B cell (primary cell): ENCODE measurements at regions not wholly inside any gene's neighbourhood (a gene's known extent, or its start where the extent isn't known, plus 50 kb on each side); places are given as distances from the start of the nearest gene placed in this dataset.

Source experiments
- ATAC-seq: fragments of 200-7000 bp; cut with Tn5 transposase; one replicate; pipeline ENCODE4 v1.10.0; 2021; ENCODE audit warnings: low read depth, mild to moderate bottlenecking, moderate number of reproducible peaks, moderate library complexity
- CTCF ChIA-PET: fragments of 350-600 bp; sonication (Branson Sonifier 250); formaldehyde crosslinking; loops from one replicate; lab custom pipeline; 2021; ENCODE audit warnings: antibody characterized with exemption, inconsistent platforms; lab: Charles Lee
- POLR2A ChIA-PET: fragments of 350-600 bp; sonication (Branson Sonifier 250); formaldehyde crosslinking; loops from one replicate; lab custom pipeline; 2021; ENCODE audit warnings: antibody characterized with exemption; lab: Charles Lee
- DNase-seq: peaks from one replicate; pipeline ENCODE4 v3.0.0; 2013
- H2AFZ ChIP-seq: 2 replicates; pipeline ENCODE4 v1.6.1; 2012; ENCODE audit warnings: mild to moderate bottlenecking, low read depth, low read length; ENCODE audit not compliant: insufficient read depth, poor library complexity, severe bottlenecking
- H3K27ac ChIP-seq, 2 donors: 1 replicate in 1 of 2; 2 replicates in 1 of 2; pipeline ENCODE4 v1.5.1; 2012 to 2013; ENCODE audit warnings: low read length in 2 of 2, mild to moderate bottlenecking in 2 of 2, moderate library complexity in 1 of 2
- H3K27me3 ChIP-seq, 4 experiments: fragments of 200-600 bp in 1 of 4; sonication (generic) in 1 of 4; replicated peaks in 1 of 4; 1 replicate in 2 of 4; 2 replicates in 2 of 4; pipeline versions ENCODE4 v1.6.1 to v1.7.0; 2013 to 2016; ENCODE audit warnings: low read length in 3 of 4, mild to moderate bottlenecking in 2 of 4, mixed read lengths in 1 of 4, moderate library complexity in 1 of 4; ENCODE audit not compliant: insufficient read depth in 4 of 4, control insufficient read depth in 3 of 4; ENCODE audit errors: control extremely low read depth in 1 of 4
- H3K36me3 ChIP-seq, 2 experiments: replicated peaks in 1 of 2; 1 replicate in 1 of 2; 2 replicates in 1 of 2; pipeline versions ENCODE4 v1.6.1 to v1.7.1; 2013; ENCODE audit warnings: low read length in 1 of 2; ENCODE audit not compliant: insufficient read depth in 2 of 2, control insufficient read depth in 1 of 2; ENCODE audit errors: control extremely low read depth in 1 of 2, extremely low read depth in 1 of 2
- H3K4me1 ChIP-seq, 2 donors: fragments of 200-600 bp in 1 of 2; sonication (generic) in 1 of 2; 1 replicate in 1 of 2; 2 replicates in 1 of 2; pipeline versions ENCODE4 v1.5.1 to v1.6.1; 2013 to 2017; ENCODE audit warnings: low read length in 2 of 2; ENCODE audit not compliant: control insufficient read depth in 2 of 2, insufficient read depth in 2 of 2
- H3K4me2 ChIP-seq: replicated peaks from 2 replicates; pipeline ENCODE3; 2012; ENCODE audit warnings: mild to moderate bottlenecking, low read depth, low read length; ENCODE audit not compliant: poor library complexity, severe bottlenecking
- H3K4me3 ChIP-seq, 5 experiments: fragments of 200-600 bp in 1 of 5; sonication (generic) in 1 of 5; 1 replicate in 3 of 5; 2 replicates in 2 of 5; pipeline versions ENCODE4 v1.5.1 to v1.7.0; 2011 to 2016; ENCODE audit warnings: low read length in 4 of 5, mild to moderate bottlenecking in 4 of 5, low read depth in 2 of 5, control low read depth in 1 of 5, moderate library complexity in 1 of 5; ENCODE audit not compliant: insufficient read depth in 1 of 5; ENCODE audit errors: control extremely low read depth in 1 of 5, extremely low read depth in 1 of 5
- H3K79me2 ChIP-seq: fragments of 200-600 bp; sonication (generic); one replicate; pipeline ENCODE4 v1.6.0; 2016; ENCODE audit warnings: low read length; ENCODE audit not compliant: control insufficient read depth, insufficient read depth
- H3K9ac ChIP-seq: fragments of 200-600 bp; sonication (generic); 2 replicates; pipeline ENCODE4 v1.6.1; 2017; ENCODE audit warnings: mild to moderate bottlenecking, low read length, moderate library complexity
- H3K9me3 ChIP-seq, 3 donors: one replicate each; pipeline versions ENCODE4 v1.6.1 to v1.7.1; 2013; ENCODE audit warnings: low read length in 2 of 3; ENCODE audit not compliant: control insufficient read depth in 2 of 3, insufficient read depth in 1 of 3; ENCODE audit errors: control extremely low read depth in 1 of 3
- H4K20me1 ChIP-seq: 2 replicates; pipeline ENCODE4 v1.6.0; 2012; ENCODE audit warnings: mild to moderate bottlenecking, low read length; ENCODE audit not compliant: insufficient read depth, control insufficient read depth, poor library complexity, severe bottlenecking
- H3K27ac Mint-ChIP-seq: one replicate; pipeline ENCODE4 v1.8.0; 2021; ENCODE audit warnings: mixed read lengths
- H3K27me3 Mint-ChIP-seq: one replicate; pipeline ENCODE4 v1.8.0; 2021; ENCODE audit warnings: mixed read lengths
- H3K4me1 Mint-ChIP-seq: one replicate; pipeline ENCODE4 v1.8.0; 2021; ENCODE audit warnings: mixed read lengths
- H3K4me3 Mint-ChIP-seq: one replicate; pipeline ENCODE4 v1.8.0; 2021; ENCODE audit warnings: mixed read lengths
- H3K9me3 Mint-ChIP-seq: one replicate; pipeline ENCODE4 v1.8.0; 2022; ENCODE audit warnings: mixed read lengths; ENCODE audit not compliant: insufficient read depth
- CTCF ChIP-seq: fragments of 200-600 bp; IDR thresholded peaks from one replicate; pipeline ENCODE4 v1.8.0; 2022; ENCODE audit warnings: antibody characterized with exemption, mild to moderate bottlenecking
- EZH2 ChIP-seq: IDR thresholded peaks from 2 replicates; pipeline ENCODE4 v1.6.1; 2012; ENCODE audit warnings: borderline replicate concordance, low read depth, mild to moderate bottlenecking, moderate library complexity, low read length; ENCODE audit not compliant: insufficient read depth, poor library complexity, severe bottlenecking
- WGBS: methylation state at CpG from one replicate; pipeline ENCODE4 v1.1.5; 2013; ENCODE audit warnings: missing lambda C conversion rate; ENCODE audit not compliant: insufficient coverage; 5-methylcytosine and 5-hydroxymethylcytosine counted together
- intact Hi-C: fragments of 100-400 bp; cut with micrococcal nuclease; formaldehyde crosslinking; loops from one replicate; pipeline ENCODE4 v1.10.0; 2022

GRCh38 chr2:7844414-7844965 lies 837.4 kb upstream of the ID2 start:
- peaks cover 14% of the 10 kb centered on the region for H3K27me3 Mint-ChIP-seq
- WGBS, result 92% methylated on average over 5 of the region's 9 CpGs
- H3K9ac ChIP-seq, result no peak overlapping the region
- no peak overlapping the region for H3K27ac ChIP-seq
- no peak overlapping the region for H3K4me2 ChIP-seq
- peaks cover 0 to 11% (median 0%) of the 10 kb centered on the region in 3 donors for H3K9me3 ChIP-seq
- no peak overlapping the region for H3K4me3 ChIP-seq
- H3K27me3 ChIP-seq, result peaks cover 0 to 2% (median 0%) of the 10 kb centered on the region in 4 experiments
- no peak overlapping the region for H3K27ac Mint-ChIP-seq
- ATAC-seq (no peak), DNase-seq (no peak)
- intact Hi-C loops, result no loop called here
- H3K4me3 Mint-ChIP-seq, result no peak overlapping the region
- no peaks in the 10 kb centered on the region for H3K79me2 ChIP-seq
- no peak for TF ChIP-seq EZH2
- TF ChIP-seq CTCF, result no peak
- H3K9me3 Mint-ChIP-seq, result peaks cover 9% of the 10 kb centered on the region
- H4K20me1 ChIP-seq, result no peaks in the 10 kb centered on the region
- CTCF ChIA-PET, result no interaction called here
- no peaks in the 10 kb centered on the region for H3K4me1 Mint-ChIP-seq
- POLR2A ChIA-PET, result no interaction called here
- no peaks in the 10 kb centered on the region for H3K4me1 ChIP-seq
- no peaks in the 10 kb centered on the region for H3K36me3 ChIP-seq
- no peak overlapping the region for H2AFZ ChIP-seq

GRCh38 chr2:7845332-7845731 lies 836.5 kb upstream of the ID2 start:
- Mint-ChIP-seq H3K4me3 (no peak overlapping the region), H3K27me3 (peaks cover 14% of the 10 kb centered on the region), H3K9me3 (peaks cover 7% of the 10 kb centered on the region), H3K27ac (no peak overlapping the region), H3K4me1 (no peaks in the 10 kb centered on the region)
- intact Hi-C loops, result no loop called here
- DNase-seq (no peak), ATAC-seq (no peak)
- Histone ChIP-seq H2AFZ (no peak overlapping the region), H3K4me1 (no peaks in the 10 kb centered on the region), H4K20me1 (no peaks in the 10 kb centered on the region), H3K79me2 (no peaks in the 10 kb centered on the region), H3K9me3 (peaks cover 0 to 11% (median 0%) of the 10 kb centered on the region in 3 donors), H3K4me3 (no peak overlapping the region), H3K27ac (no peak overlapping the region), H3K27me3 (peaks cover 0 to 6% (median 0%) of the 10 kb centered on the region in 4 experiments), H3K4me2 (no peak overlapping the region), H3K9ac (no peak overlapping the region), H3K36me3 (no peaks in the 10 kb centered on the region)
- CTCF ChIA-PET, result no interaction called here
- POLR2A ChIA-PET, result no interaction called here
- no peak for TF ChIP-seq CTCF
- no peak for TF ChIP-seq EZH2
- 46% methylated on average over 2 of the region's 2 CpGs for WGBS
